GM18498 (cell line): ENCODE measurements at regions not wholly inside any gene's neighbourhood (a gene's known extent, or its start where the extent isn't known, plus 50 kb on each side); places are given as distances from the start of the nearest gene placed in this dataset.

Experiments
- ATAC-seq: cut with Tn5 transposase; IDR thresholded peaks from one replicate; pipeline ENCODE4 v1.9.1; 2021; ENCODE audit warnings: mild to moderate bottlenecking, moderate library complexity; ENCODE audit not compliant: unreplicated experiment

DNA sequence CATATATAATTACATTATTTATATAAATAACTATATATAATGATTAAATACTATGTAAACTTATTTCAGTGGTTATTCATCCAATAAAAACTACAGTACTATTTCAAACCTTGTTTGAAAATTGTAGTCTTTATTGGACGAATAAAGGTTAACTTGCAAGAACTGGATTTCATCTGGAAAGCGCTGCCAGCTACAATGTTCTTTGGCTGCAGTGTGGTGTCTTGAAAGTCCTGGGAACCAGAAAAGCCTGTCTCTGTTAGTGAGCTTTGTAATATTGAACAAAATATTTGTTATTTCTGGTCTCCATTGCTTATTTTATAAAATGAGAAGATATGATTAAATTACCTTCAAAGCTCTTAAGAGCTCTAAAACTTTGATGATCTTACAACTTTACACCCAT, 763.6 kb downstream of the ADGRL2 start:
- no peak for ATAC-seq

GRCh38 chr1:82562448-82562847, 761.7 kb downstream of the ADGRL2 start:
- ATAC-seq: no peak

- ATAC-seq: no peak
Observed at GRCh38 chr1:82560566-82560965, 759.8 kb downstream of the ADGRL2 start.

- ATAC-seq: no peak
Observed at GRCh38 chr1:82555501-82555900, 754.8 kb downstream of the ADGRL2 start.

DNA sequence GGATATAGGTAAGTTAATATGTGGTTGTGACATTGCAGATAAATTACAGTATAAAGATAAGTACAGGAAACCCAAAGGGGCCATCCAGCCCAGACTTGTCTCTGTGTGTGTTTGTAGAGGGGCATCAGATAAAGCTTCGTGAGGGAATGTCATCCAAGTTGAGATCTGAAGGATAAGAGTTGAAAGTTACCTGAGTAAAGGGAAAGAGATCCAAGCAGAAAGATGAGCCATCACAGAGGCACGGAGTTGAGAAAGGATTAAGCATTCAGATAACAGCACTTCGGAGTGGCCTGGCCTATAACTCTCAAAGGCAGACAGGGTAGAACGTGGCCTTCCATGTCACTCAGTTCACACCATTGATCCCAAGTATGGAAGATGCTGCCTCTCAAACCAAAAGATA, 749.1 kb downstream of the ADGRL2 start:
- no peak for ATAC-seq

GRCh38 chr1:82542766-82543165, 742.0 kb downstream of the ADGRL2 start:
- ATAC-seq: no peak

- ATAC-seq: no peak
Observed at GRCh38 chr1:82542141-82542540, 741.4 kb downstream of the ADGRL2 start.

GRCh38 chr1:82540006-82540405, 739.3 kb downstream of the ADGRL2 start:
- no peak for ATAC-seq

- ATAC-seq: no peak
Observed at GRCh38 chr1:82538876-82539275, 738.1 kb downstream of the ADGRL2 start.

GRCh38 chr1:82534996-82535395, 734.3 kb downstream of the ADGRL2 start:
- no peak for ATAC-seq

DNA sequence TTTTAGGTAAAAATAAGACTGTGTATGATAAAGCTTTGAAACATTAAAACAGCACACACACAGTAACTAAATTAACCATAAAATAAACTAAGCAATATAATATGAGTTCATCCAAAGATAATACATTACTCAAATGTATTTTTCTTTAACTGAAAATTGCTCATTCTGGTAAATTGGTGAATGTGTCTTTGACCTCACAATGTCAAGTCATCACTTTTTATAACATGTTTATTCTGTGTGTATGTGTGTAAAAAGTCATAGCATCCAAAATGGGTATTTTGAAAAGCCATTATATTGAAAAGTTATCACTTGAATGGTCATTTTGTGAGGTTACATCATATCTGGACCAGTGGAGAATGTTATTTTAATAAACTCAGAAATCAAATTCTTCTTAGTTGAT, 724.6 kb downstream of the ADGRL2 start:
- ATAC-seq: no peak

GRCh38 chr1:82520611-82521010, 719.9 kb downstream of the ADGRL2 start:
- no peak for ATAC-seq

DNA sequence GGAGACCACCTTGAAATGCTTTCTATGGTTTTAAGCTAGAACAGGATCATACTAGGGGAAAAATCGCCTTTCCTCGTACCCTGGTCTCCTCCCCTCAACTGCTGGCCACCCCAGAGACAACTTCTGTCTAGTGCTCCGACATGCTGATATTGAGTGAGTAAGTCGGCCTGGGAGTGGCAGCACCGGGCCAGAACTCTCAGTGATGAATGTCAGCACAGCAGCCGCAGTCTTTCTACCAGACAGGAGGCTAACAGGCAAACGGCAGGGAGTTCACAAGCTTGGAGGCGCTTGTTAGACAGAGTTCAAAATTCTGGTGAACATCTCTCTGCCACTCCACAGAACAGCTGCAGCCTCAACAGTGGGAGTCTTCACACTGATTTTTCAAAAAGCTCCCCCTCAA, 716.9 kb downstream of the ADGRL2 start:
- ATAC-seq: no peak

GRCh38 chr1:82515650-82516049, 714.9 kb downstream of the ADGRL2 start:
- no peak for ATAC-seq

- no peak for ATAC-seq
Observed at GRCh38 chr1:82511441-82511840, 710.7 kb downstream of the ADGRL2 start.

GRCh38 chr1:82510431-82510830, 709.7 kb downstream of the ADGRL2 start:
- ATAC-seq: no peak

GRCh38 chr1:82507011-82507410, 706.3 kb downstream of the ADGRL2 start:
- ATAC-seq: no peak

- no peak for ATAC-seq
Observed at GRCh38 chr1:82503822-82504221, 703.1 kb downstream of the ADGRL2 start.

DNA sequence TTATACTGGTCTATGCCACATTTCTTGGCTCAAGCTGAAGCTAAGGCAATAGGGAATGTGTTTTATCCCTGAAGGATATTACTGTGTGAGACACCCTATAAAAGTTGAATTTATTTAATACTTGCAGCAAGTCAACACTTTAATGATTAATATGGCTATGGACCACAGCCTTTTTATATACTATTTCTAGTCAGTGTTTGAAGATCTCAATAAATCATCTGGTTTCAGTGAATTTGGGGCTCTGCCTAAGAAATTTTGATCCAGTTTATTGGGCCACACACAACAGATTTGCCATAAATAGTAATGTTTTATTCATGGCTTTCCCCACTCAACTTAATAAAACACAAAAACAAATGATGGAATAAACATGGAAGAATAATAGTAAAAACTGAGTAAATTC, 698.3 kb downstream of the ADGRL2 start:
- ATAC-seq: no peak

DNA sequence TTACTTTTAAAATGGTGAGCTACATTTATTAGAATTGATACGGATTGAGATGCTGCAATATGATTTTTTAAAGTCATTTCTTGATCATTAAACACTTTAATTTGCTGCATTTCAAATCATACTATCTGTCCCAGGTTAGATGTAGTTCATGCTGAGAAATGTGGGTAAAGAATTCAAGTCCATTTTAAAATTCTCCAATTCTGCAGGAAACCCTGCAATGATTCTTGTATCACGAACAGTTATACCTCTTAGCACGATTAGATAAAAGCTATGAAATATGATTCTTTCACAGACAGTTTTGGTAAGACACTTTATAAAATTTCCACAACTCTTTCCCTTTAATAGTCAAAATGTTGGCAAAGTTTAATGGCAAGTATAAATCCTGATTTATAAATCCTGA, 693.4 kb downstream of the ADGRL2 start:
- ATAC-seq: no peak

DNA sequence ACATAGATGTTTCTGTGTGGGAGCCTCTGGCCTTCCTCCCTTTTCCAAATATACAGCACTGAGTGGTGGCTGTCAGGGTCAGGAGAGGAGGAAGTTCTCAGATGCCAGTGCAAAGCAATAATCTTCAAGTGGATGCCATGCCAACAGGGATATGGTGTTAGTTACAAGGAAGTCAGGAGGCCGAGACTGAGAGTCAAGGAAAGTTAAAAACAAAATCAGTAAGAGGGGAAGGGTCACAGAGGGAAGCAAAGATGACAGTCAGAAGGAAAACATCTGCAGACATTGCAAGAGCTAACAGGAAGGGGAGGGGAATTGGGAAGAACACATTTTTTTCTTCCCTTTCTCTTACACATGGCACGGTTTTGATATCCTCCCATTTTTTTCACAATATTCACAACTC, 691.4 kb downstream of the ADGRL2 start:
- no peak for ATAC-seq

- ATAC-seq: no peak
Observed at GRCh38 chr1:82491301-82492048, 690.7 kb downstream of the ADGRL2 start.

GRCh38 chr1:82487778-82488177, 687.0 kb downstream of the ADGRL2 start:
- ATAC-seq: no peak
